ENCODE measurements at regions not wholly inside any gene's neighbourhood (a gene's known extent, or its start where the extent isn't known, plus 50 kb on each side); places are given as distances from the start of the nearest gene placed in this dataset.

DNA sequence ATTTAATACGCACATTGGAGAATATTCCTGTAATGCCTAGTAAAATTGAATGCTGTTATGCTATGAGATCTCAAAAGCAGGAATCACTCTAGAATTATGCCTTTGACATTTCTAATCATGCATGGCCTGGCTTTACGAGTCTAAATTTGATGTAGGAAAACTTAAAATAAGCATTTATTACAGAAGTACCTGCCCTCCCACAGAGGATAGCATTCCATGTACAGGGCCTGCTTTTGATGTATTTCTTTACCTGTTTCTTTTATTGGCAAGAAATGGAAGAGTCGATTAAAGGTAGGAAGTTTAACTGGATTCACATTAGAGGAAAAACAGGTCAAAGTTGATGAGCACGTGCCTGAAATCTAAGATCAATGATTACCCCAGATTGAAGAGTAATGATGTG lies 219.5 kb downstream of the PCDH7 start:
- DNase-seq (ENCODE audit: low spot score): no peak

DNA sequence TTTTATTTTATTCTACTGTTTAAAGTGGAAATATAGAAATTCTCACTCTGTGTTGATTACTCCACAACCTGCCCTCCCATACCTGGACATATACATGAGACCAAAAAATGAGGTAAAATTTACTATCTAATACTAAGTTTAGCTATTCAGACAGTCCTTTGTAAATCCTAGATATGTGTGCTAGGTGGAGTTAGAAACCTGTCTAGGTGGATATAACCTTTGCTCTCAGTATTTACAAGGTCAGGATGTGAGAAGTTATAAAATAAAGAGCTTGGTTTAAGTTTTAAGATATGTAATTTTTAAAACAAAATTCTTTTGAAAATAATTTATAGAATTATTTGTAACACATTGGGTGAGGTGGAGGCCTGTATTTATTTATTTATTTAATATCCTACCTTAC lies 221.5 kb downstream of the PCDH7 start:
- DNase-seq (ENCODE audit: low spot score): no peak

DNA sequence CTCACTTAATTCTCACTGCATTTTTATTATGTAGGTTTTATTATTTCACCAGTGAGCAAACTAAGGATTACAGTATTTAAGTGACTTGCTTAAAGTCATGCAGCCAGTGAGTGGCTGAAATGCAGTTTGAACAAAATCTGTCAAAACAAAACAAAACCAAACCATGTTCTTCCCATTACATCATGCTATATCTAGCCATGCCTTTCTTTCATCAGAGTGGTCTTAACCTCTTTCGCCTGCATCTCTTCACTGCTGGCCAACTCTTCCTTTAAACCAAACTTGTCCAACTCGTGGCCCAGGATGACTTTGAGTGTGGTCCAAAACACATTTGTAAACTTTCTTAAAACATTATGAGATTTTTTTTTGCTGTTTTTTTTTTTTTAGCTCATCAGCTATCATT lies 223.2 kb downstream of the PCDH7 start:
- DNase-seq (ENCODE audit: low spot score): no peak

DNA sequence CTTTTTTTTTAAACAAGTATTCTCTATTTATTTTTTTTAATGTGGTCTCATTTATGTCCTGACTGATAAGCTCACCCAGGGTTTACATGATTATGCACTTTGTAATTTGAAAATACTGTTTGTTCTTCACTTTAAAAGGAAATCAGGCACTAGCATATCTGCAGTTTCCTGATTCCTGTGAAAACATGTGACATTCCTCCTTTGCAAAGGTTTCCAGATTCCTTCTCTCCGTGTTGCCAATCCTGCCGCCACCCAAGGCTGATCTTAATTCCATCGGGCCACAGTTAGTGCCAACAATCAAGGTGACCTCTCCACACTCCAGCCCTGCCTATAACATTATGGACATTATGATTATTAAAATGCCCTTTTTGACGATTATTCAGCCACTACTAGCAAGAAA lies 225.4 kb downstream of the PCDH7 start:
- no peak for DNase-seq (ENCODE audit: low spot score)

DNA sequence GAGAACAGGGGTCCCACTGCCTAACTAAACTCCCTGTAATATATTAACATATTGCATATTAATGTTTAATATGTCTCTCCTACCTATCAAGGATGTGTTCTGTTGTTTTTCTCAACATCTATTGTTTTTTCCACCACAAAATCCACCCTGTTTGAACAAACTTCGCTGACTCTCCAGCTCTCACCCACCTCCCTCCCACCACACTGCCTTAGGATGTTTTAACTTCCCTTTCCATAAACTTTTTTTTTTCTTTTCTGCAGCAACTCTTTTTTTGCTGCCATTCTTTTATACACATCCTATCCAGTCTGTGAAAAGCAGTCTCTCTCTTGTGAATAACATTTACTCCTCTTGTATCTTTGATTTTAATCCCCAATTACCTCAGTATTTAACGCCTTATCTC lies 226.1 kb downstream of the PCDH7 start:
- DNase-seq (ENCODE audit: low spot score): no peak

DNA sequence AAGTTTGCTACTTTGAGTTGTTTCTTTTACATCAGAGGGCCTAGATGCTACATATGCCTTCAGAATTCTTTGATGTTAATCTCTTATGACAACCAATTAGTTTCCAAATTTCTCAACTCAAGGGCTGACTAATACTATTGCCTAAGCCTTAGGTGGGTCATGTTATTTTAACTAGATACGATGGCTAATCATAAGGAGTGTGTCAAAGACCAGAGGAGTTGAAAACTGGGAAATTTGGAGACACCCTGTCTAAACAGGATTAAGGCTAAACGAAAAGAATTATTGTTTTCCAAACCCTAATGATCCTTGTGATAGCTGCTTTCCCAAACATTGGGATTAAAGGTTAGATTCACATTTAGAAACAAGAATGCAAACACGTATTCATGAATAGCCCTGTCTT lies 228.5 kb downstream of the PCDH7 start:
- no peak for DNase-seq (ENCODE audit: low spot score)

DNA sequence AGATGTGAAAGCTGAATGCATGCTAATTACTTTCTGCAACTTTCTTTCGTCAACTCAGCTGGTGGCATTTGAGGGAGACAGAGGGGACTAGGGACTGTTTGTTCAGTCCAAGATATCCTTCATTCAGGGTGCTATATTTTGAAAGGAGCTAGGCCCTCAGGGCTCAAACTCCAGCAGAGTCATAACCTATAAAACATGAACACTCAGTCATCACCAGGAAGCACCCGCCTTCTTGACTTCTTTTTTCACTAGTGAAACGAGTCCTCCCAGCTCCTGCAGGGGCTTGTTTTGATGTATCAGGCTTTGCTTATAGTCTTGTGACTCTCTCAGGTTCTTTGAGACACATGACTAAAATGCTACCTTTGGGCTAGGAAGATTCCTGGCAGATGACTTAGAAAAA lies 230.6 kb downstream of the PCDH7 start:
- DNase-seq (ENCODE audit: low spot score): no peak

DNA sequence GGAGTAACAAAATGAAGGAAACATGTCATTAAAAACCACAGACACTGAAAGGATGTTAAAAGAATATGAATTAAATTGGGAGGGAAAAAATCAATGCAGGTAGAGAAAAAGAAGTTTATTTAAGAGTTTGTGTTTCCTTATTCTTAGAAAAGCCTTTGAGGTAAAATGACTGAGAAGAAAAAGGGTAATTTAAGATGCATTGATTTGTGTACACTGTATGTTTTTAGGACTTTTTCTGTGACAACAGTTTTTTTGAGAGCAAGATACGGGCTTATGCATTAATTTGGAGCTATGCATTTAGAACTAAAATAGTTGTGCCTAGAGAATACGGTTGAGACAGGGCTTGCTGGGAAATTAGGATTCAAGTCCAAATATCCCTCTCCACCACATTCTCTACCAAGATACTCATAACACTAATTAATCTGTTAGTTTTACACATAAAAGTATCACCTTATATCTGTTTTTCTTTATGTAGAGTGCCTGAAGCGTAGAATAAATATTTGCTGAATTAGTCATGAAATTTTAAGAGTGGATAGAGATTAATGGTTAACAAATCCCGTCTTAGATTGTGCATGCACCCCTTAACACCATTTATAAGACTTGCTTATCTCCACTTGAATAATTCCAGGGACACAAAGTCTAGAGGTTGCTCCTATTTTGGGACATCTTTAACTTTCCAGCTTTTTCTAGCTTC lies 232.5 kb downstream of the PCDH7 start:
- DNase-seq (ENCODE audit: low spot score): no peak

DNA sequence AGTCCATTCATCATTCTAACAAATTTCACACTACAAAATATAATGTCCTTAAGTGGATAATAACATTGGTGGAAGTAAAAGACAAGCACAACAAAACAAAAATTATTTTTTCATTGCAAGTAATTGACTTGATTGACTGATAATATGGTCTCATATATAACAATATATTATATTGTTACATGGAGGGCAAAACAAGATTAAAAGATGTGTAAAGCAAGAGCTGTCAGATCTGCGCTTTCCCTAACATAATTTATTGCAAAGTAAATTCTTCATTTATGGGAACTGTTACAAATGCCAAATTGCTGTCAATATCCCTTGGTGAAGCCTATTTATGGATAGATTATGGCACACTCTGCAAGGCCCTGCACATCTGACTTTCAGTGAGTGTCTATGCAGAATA lies 233.6 kb downstream of the PCDH7 start:
- DNase-seq (ENCODE audit: low spot score): no peak

DNA sequence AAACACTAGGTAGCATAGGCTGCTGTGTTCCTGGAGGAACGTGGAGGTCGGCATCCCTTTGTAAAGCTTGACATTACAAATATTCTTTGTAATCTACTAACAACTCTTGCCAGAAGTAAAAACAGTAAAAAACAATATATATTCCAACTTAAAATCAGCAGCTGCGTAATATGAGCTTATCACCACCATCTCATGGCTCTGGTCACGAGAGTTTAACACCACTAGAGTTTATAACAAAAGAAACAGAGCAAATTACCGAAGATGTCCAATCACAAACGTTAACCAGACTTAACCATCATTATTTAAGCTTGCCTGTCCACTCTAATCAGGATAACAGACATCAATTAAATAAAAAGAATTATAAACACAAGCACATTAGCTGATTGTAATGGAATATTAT lies 236.7 kb downstream of the PCDH7 start:
- no peak for DNase-seq (ENCODE audit: low spot score)

DNA sequence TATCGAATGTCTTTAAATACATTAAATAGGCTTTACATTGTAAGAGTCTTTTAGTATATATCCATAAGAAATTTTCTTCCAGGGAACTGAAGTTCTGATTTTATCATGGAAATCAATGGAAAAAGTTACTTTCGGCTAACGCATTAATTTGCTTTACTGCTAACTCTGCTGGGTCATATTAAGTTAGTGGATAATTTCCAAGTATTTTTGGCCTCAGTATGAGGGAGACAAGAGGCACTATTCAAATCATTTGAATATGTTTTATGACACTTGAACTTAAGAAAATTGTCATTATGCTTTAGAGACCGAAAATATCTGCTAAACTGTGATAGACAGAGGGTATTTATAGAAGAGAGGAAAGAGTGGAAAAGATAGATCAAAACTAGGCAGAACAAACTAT lies 237.5 kb downstream of the PCDH7 start:
- DNase-seq (ENCODE audit: low spot score): no peak

DNA sequence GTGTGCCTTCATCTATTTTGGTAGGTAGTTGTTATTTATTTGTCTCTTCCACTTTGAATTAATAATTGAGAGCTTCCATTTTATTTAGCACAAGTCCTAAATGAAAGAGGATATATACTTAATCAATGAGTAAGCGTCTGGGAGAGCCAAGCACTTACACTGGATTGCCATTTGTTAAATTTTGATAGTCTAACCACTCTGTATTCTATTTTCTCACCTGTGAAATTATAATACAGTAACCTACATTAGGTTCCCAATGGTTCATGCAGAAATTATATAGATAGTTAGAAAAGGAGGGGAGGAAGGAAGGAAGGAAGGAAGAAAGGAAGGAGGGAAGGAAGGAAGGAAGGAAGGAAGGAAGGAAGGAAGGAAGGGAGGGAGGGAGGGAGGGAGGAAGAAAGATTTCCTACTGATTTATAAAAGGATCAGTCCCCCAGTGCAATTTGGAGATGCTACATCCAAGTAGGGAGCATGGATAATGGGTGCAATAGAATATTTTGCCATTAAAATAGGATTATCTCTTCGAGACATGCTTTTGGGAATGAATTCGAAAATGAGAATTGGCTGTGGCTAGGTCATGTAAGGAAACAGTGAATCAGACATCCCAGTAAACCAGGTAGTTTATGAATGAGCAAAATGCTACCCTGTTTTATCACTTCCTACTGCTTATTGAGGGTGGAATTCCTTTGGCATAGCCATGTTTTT lies 239.8 kb downstream of the PCDH7 start:
- no peak for DNase-seq (ENCODE audit: low spot score)

DNA sequence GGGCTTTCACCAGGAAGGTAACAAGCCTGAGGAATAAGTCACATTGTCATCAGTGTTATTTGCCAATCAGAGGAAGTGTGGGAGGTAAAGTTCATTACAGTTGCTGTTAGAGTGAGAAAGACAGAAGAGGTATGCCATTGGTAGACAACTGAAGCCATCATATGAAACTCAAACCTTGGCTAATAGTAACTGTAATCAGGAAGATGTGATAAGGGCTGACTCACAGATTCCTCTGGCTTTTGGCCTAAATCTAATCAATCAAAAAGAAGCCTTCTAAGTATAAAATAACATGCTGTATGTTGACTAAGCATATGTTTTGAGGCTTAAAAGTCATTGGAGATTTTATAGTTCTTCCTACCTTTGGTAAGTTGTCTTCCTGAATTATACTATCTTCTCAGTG lies 242.8 kb downstream of the PCDH7 start:
- DNase-seq (ENCODE audit: low spot score): no peak

DNA sequence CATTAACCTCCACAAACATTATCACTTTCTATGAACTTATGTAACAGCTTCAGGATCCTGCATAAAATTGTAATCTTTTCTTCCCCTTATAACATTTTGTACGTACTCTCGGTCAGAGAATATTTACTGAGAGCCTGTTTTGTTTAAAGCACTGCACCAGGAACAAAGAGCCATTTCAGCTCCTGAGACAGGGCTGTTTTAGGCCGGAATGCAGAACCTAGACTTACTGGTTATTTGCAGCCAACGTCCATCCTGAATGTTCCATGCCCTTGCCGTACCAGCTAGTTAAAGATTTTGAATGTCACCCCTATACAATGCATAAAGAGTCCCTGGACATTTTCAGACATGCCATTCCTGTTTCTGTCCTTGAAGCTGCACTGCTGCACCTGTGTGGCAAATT lies 248.8 kb downstream of the PCDH7 start:
- DNase-seq (ENCODE audit: low spot score): no peak

DNA sequence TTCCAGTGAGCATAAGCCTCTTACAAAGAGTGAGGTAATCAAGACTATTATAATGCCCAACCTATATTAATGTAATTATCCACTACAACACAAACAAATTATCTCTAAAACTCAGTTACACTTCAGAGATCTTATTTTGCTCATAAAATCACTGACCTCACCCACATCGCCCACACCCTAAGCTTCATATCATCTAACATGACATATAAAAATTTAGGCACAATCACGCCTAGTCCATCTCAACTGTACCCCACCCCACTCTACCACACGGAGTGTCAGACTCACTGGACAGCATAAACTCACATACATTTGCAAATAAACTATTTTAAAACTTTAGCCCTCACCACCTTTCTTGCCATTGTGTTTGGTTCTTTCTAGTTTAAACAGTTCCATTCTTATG lies 252.4 kb downstream of the PCDH7 start:
- no peak for DNase-seq (ENCODE audit: low spot score)

DNA sequence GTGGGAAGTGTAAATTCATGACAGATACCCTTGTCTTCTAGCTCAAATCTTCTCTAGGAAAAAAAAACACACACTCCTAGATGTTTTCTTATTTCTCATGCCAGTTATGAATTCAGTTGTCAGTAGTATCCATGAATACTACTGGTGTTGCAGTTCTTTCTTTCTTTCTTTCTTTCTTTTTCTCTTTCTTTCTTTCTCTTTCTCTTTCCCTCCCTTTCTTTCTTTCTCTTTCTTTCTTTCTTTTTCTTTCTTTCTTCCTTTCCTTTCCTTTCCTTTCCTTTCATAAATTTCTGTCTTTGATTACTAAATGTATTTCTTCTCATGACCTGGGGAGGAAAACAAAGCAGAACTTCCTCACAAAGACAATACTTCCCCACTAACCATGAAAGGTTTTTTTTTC lies 253.8 kb downstream of the PCDH7 start:
- DNase-seq (ENCODE audit: low spot score): no peak

DNA sequence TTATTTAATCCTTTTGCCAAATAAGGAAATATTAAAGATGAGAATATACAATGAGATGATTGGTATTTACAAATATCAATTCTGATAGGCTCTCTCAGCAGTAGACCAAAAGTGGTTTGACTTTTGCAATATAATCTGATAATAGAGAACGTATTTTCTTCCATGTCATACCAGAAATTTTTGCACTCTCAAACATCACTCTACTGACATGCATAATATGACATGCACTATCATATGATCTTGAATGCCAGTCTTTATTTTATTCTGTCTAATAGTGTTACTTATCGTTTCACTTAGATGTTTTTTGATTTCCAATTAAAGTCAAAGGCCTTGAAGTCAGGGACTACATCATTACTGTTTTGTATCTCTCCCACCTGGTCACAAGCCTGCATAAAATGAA lies 259.2 kb downstream of the PCDH7 start:
- DNase-seq (ENCODE audit: low spot score): no peak

DNA sequence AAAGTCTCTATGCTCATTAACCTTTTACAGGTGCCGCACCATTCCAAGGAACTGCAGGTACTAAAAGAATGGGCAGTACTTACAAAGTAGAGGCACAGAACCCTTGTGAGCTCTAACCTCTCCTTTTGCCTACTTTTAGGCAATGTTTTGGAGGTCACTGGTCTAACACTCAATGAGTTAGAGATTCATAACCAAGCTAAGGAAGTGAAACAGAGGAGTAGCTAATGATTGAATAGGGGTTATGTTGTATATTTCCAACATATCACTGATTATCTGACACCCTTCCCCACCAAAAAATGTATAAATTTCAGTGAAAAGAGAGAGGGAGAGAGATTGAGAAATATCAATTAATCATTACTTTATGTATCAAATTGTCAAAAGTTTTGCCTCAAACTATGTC lies 269.3 kb downstream of the PCDH7 start:
- DNase-seq (ENCODE audit: low spot score): no peak

DNA sequence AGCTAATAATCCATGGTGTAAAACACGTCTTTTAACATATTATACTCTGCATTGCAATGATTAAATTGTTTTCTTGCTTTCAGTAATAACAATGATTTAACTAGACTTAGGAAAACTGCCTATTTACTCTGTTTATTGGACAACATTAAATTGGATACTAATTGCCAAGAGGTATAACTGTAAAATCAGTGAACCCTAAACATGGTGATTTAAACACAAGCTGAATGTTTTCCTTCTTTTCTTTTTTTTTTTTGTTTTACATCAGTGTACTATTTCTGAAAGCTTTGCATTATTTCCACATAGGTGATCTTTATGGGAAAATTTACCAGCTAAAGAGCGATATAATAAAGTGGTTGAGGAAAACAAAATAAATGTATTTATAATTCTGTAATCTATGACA lies 276.7 kb downstream of the PCDH7 start:
- DNase-seq (ENCODE audit: low spot score): no peak

DNA sequence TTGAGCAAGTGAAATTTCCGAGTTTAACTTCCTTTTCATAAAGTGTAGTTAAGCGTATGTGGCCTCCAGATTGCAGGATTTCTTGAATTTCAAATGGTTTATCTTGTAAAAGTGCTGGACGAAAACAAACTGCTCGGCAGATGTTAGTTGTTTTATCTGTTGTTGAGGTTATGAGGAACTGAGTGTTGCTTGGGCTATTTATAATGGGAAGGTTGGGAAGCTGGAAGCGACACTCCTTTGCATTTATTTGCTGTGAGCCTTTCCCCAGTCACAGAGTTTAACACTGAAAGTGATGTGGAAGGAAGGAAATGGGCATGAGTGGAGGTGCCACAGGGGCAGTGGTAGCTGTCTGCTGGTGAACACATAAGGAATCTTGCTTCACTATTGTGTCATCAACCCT lies 284.9 kb downstream of the PCDH7 start:
- DNase-seq (ENCODE audit: low spot score): no peak

DNA sequence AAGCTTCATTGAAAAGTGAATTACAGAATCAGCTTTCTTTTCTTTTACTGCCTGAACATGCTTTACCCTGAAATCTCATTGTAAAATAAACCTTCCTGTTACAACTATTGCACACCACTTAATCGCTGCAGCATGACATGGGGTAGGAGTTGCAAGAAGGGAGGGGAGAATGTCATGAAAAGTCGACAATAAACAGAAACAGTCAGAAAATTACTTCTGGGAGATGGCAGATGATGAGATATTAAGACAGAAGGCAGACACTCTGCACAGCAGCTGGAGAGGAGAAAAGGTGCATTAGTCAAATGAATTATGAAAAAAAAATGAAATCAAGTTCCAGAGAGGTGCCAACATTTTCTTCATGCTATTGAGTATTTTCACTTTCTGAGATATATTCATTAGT lies 287.7 kb downstream of the PCDH7 start:
- DNase-seq (ENCODE audit: low spot score): no peak

DNA sequence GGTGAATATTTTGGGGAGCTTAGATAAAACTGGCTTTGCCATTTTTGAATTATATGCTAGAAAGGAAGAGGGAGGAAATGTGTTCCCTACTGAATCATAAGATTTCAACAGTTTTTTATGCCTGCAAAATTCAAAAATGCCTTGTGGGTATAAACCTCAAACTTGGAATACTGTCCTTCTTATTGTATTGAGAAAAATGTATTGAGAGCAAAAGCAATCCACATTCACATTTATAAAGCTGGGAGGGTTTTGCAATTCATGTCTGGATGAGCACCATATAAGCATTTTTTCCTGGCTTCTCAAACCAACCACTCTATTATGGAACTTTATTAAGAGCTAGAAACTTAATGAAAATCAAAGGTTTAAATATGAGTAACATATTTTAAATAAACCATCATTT lies 289.8 kb downstream of the PCDH7 start:
- no peak for DNase-seq (ENCODE audit: low spot score)

DNA sequence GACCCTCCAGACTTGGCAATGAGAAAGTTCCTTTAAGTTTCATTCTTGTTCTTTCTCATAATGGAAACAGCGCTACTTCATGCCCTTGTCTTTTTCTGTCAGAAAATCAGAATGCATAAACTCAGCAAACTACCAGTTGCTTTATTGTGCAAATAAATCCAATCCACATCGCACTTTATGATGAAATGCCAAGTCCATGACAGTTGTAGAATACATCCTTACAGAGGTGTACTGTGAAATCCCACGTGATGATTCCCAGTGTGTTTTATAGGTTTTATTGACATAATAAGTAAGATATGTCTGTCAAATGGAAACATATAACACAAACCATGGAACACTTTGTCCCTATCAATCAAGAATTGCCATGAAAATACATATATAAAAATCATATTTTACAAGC lies 295.0 kb downstream of the PCDH7 start:
- no peak for DNase-seq (ENCODE audit: low spot score)
